Loucy (cell line): ENCODE measurements at regions not wholly inside any gene's neighbourhood (a gene's known extent, or its start where the extent isn't known, plus 50 kb on each side); places are given as distances from the start of the nearest gene placed in this dataset.

Source experiments
- CTCF ChIP-seq: fragments of 200-600 bp; sonication (generic); conservative IDR thresholded peaks from 2 replicates; pipeline ENCODE4 v1.5.1; 2014; ENCODE audit warnings: mild to moderate bottlenecking, antibody characterized with exemption, low read length
- EZH2phosphoT487 ChIP-seq: fragments of 200-600 bp; IDR thresholded peaks from 2 replicates; pipeline ENCODE4 v1.6.1; 2018; ENCODE audit warnings: antibody characterized with exemption, mild to moderate bottlenecking, moderate library complexity, borderline replicate concordance

GRCh38 chr4:20451986-20452385 lies 200.3 kb downstream of the SLIT2 start:
- TF ChIP-seq CTCF (no peak), EZH2phosphoT487 (no peak)
